OCI-LY3 (cell line): ENCODE measurements at regions not wholly inside any gene's neighbourhood (a gene's known extent, or its start where the extent isn't known, plus 50 kb on each side); places are given as distances from the start of the nearest gene placed in this dataset.

Source experiments
- CTCF ChIP-seq: fragments of 200-600, 300-600 bp; sonication (generic); IDR thresholded peaks from 2 replicates; pipeline ENCODE4 v1.5.1; 2014; ENCODE audit warnings: antibody characterized with exemption, low read length, low read depth
- EZH2phosphoT487 ChIP-seq: fragments of 200-600 bp; shearing (Covaris generic); IDR thresholded peaks from 2 replicates; pipeline ENCODE4 v1.6.1; 2018; ENCODE audit warnings: antibody characterized with exemption, mixed run types, low read depth

- TF ChIP-seq CTCF (no peak), EZH2phosphoT487 (no peak)
These were observed 131.0 kb downstream of the RPS24 start for GRCh38 chr10:78164702-78165101.
